Endothelial cell of umbilical vein (primary cell): ENCODE measurements at regions not wholly inside any gene's neighbourhood (a gene's known extent, or its start where the extent isn't known, plus 50 kb on each side); places are given as distances from the start of the nearest gene placed in this dataset.
"Not testable (repeated sequence)": the region's sequence is repeated elsewhere in the genome, so short reads cannot be mapped to it uniquely, and the experiment has no call there.

Source experiments
- BruUV-seq: library from RNA; stranded (reverse); fragments of 400-500 nt; replicated peaks from 2 replicates; lab custom pipeline; 2021; lab: Mats Ljungman, UMichigan
- CTCF ChIA-PET: fragments of 300-600, 350-600 bp; sonication (Branson Sonifier 250); formaldehyde crosslinking; loops from one replicate; lab custom pipeline; 2021; ENCODE audit warnings: antibody characterized with exemption, inconsistent platforms; lab: Charles Lee
- POLR2A ChIA-PET: fragments of 300-600, 350-600 bp; sonication (Branson Sonifier 250); formaldehyde crosslinking; loops from one replicate; lab custom pipeline; 2021; ENCODE audit warnings: antibody characterized with exemption, inconsistent platforms; lab: Charles Lee
- DNase-seq: peaks from one replicate; pipeline ENCODE4 v3.0.0-alpha.2; 2011; ENCODE audit warnings: low read depth, low spot score
- FAIRE-seq: peaks from 2 replicates; lab custom pipeline; 2011; peaks lifted over from hg19 to GRCh38; lab: Jason Lieb, UNC
- H2AFZ ChIP-seq: 2 replicates; pipeline ENCODE4 v1.6.0; 2012; ENCODE audit warnings: low read depth, low read length, control low read depth, inconsistent platforms
- H3K27ac ChIP-seq: 2 replicates; pipeline ENCODE4 v1.5.1; 2011; ENCODE audit warnings: low read depth, mild to moderate bottlenecking, control low read depth, low read length, moderate library complexity; ENCODE audit not compliant: insufficient read depth
- H3K27me3 ChIP-seq, 2 experiments: 2 replicates each; pipeline versions ENCODE4 v1.6.0 to v1.6.1; 2011; ENCODE audit warnings: low read length in 2 of 2, mixed read lengths in 1 of 2; ENCODE audit not compliant: control insufficient read depth in 2 of 2, insufficient read depth in 2 of 2
- H3K36me3 ChIP-seq, 2 experiments: 2 replicates in 1 of 2; 3 replicates in 1 of 2; pipeline ENCODE4 v1.5.1; 2011; ENCODE audit warnings: low read length in 2 of 2, mild to moderate bottlenecking in 1 of 2, moderate library complexity in 1 of 2; ENCODE audit not compliant: control insufficient read depth in 2 of 2, insufficient read depth in 2 of 2; ENCODE audit errors: extremely low read depth in 1 of 2
- H3K4me1 ChIP-seq: 3 replicates; pipeline ENCODE4 v1.5.1; 2011; ENCODE audit warnings: mild to moderate bottlenecking, low read length; ENCODE audit not compliant: control insufficient read depth, insufficient read depth; ENCODE audit errors: extremely low read depth
- H3K4me2 ChIP-seq: 2 replicates; pipeline ENCODE4 v1.6.1; 2011; ENCODE audit warnings: low read length, control low read depth, mixed read lengths; ENCODE audit not compliant: insufficient read depth
- H3K4me3 ChIP-seq, 3 experiments: fragments of 200-600 bp in 1 of 3; sonication (generic), shearing (Covaris generic) in 1 of 3; replicated peaks in 1 of 3; 2 replicates each; pipeline ENCODE4 v1.5.1; 2011 to 2016; ENCODE audit warnings: control low read depth in 3 of 3, low read length in 3 of 3, mild to moderate bottlenecking in 2 of 3, inconsistent platforms in 1 of 3, low read depth in 1 of 3, moderate library complexity in 1 of 3; ENCODE audit not compliant: insufficient read depth in 1 of 3
- H3K79me2 ChIP-seq: 2 replicates; pipeline ENCODE4 v1.6.0; 2012; ENCODE audit warnings: low read length, inconsistent platforms; ENCODE audit not compliant: control insufficient read depth, insufficient read depth
- H3K9ac ChIP-seq: replicated peaks from 2 replicates; pipeline ENCODE3; 2011; ENCODE audit warnings: low read length, control low read depth; ENCODE audit not compliant: insufficient read depth; ENCODE audit errors: extremely low read depth
- H3K9me1 ChIP-seq: replicated peaks from 3 replicates; pipeline ENCODE4 v1.6.0; 2011; ENCODE audit warnings: mild to moderate bottlenecking, low read length; ENCODE audit not compliant: control insufficient read depth, insufficient read depth; ENCODE audit errors: extremely low read depth
- H3K9me3 ChIP-seq: replicated peaks from 2 replicates; pipeline ENCODE4 v1.5.1; 2012; ENCODE audit warnings: low read length, inconsistent platforms; ENCODE audit not compliant: control insufficient read depth, insufficient read depth
- H4K20me1 ChIP-seq: replicated peaks from 2 replicates; pipeline ENCODE3; 2011; ENCODE audit warnings: mild to moderate bottlenecking, low read length; ENCODE audit not compliant: control insufficient read depth, insufficient read depth; ENCODE audit errors: extremely low read depth
- FOS ChIP-seq: IDR thresholded peaks from 2 replicates; pipeline ENCODE4 v1.6.1; 2011; ENCODE audit warnings: mild to moderate bottlenecking, low read length, moderate library complexity, borderline replicate concordance; ENCODE audit not compliant: insufficient read depth
- GATA2 ChIP-seq: IDR thresholded peaks from 2 replicates; pipeline ENCODE4 v1.7.0; 2011; ENCODE audit warnings: low read depth, mild to moderate bottlenecking, moderate library complexity, mixed read lengths, low read length; ENCODE audit not compliant: insufficient read length, insufficient read depth
- POLR2A ChIP-seq: IDR thresholded peaks from 2 replicates; pipeline ENCODE4 v1.6.1; 2012; ENCODE audit warnings: low read depth, mild to moderate bottlenecking, control low read depth, low read length
- dilution Hi-C: fragments of 300-500 bp; cut with MboI; formaldehyde crosslinking; loops from one replicate; pipeline ENCODE4 v1.15.0; 2019; ENCODE audit warnings: low sequenced_read_pairs; ENCODE audit not compliant: extremely low pct_ligation_motif_present
- intact Hi-C: fragments of 100-400 bp; cut with micrococcal nuclease; formaldehyde crosslinking; loops from one replicate; pipeline ENCODE4 v1.10.0; 2022

GRCh38 chr6:151181706-151182363, 57.9 kb upstream of the AKAP12 start:
- H3K79me2 ChIP-seq = no peaks in the 10 kb centered on the region
- DNase-seq (no peak), FAIRE-seq (no peak)
- H3K4me3 ChIP-seq = no peak overlapping the region
- no peak overlapping the region for H2AFZ ChIP-seq
- no peaks in the 10 kb centered on the region for H4K20me1 ChIP-seq
- no peaks in the 10 kb centered on the region for H3K27me3 ChIP-seq
- intact Hi-C loops = no loop called here
- H3K9ac ChIP-seq = no peak overlapping the region
- no peaks in the 10 kb centered on the region for H3K36me3 ChIP-seq
- TF ChIP-seq GATA2 (no peak), POLR2A (no peak), FOS (no peak)
- dilution Hi-C loops = no loop called here
- H3K9me1 ChIP-seq = no peaks in the 10 kb centered on the region
- no peaks in the 10 kb centered on the region for H3K4me1 ChIP-seq
- no peak overlapping the region for H3K27ac ChIP-seq
- H3K9me3 ChIP-seq = no peaks in the 10 kb centered on the region
- ChIA-PET CTCF (interaction anchor here (1.5 kb wide), 1 partner anchor 17 kb away, joined by 4 read pairs; no protein-coding TSS in a partner anchor), POLR2A (no interaction called here)
- no TSS peak for BruUV-seq
- no peak overlapping the region for H3K4me2 ChIP-seq

- FAIRE-seq, H3K9me3 ChIP-seq, BruUV-seq, dilution Hi-C loops, POLR2A ChIA-PET, H3K27me3 ChIP-seq, H3K4me3 ChIP-seq, CTCF ChIA-PET, H3K4me1 ChIP-seq, H3K9ac ChIP-seq, H3K36me3 ChIP-seq, H3K79me2 ChIP-seq, DNase-seq, H2AFZ ChIP-seq, H3K27ac ChIP-seq, H3K9me1 ChIP-seq, H4K20me1 ChIP-seq, intact Hi-C loops, H3K4me2 ChIP-seq: not testable (repeated sequence)
Observed at GRCh38 chr6:151182958-151183357, 56.8 kb upstream of the AKAP12 start.
